ENCODE measurements at regions not wholly inside any gene's neighbourhood (a gene's known extent, or its start where the extent isn't known, plus 50 kb on each side); places are given as distances from the start of the nearest gene placed in this dataset.

DNA sequence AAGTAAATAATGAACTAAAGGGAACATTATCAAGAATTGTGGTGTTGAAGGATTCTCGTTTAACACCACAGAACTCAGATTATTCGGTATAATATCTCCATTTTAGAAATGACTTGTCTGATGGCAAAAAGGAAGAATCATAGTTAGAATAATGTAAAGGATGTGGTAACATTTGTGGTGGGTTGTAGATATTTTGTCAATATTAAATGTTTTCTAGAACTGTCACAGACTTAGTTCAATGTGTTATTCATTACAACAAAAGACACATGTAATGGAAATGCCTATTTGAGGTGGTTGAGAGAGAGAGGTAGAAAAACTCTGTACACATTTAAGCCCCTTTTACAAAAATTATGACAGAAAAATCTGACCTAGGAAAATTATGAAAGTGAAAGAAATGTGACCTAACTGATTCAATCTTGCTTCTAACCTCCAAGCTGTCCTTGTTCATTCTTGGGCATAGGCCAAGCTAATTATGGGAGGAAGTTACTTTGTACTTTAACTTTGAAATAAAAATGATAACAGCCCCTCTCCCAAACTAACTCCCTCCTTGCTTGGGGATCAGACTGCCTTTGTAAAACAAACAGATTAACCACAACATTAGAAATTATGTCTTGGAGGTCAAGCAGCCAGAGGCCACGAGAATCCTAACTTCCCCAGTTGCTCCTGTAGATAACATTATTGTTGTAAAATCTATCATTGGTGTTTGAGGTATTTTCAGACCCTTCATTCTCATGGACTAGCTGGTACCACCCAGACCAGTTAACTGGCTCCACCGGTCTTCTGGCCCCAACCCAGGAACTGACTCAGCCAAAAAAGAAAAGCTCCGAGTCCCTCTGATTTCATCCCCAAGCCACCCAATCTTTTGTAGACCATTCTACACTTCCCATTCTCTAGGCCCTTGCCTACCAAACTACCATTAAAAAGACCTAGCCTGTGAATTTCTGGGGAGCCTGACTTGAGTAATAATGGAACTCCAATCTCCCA is 1287.8 kb upstream of the CDH8 start:
- TF ChIP-seq SIN3A (IDR thresholded peaks at IDR 0.05; ENCODE audit: borderline replicate concordance, insufficient read depth, low read length) (no peak), TAF1 (IDR thresholded peaks at IDR 0.05; ENCODE audit: borderline replicate concordance, insufficient read depth, low read length) (no peak)

Measured in PFSK-1 (cell line).